ENCODE measurements at regions not wholly inside any gene's neighbourhood (a gene's known extent, or its start where the extent isn't known, plus 50 kb on each side); places are given as distances from the start of the nearest gene placed in this dataset.
"Not testable (repeated sequence)": the region's sequence is repeated elsewhere in the genome, so short reads cannot be mapped to it uniquely, and the experiment has no call there.

DNA sequence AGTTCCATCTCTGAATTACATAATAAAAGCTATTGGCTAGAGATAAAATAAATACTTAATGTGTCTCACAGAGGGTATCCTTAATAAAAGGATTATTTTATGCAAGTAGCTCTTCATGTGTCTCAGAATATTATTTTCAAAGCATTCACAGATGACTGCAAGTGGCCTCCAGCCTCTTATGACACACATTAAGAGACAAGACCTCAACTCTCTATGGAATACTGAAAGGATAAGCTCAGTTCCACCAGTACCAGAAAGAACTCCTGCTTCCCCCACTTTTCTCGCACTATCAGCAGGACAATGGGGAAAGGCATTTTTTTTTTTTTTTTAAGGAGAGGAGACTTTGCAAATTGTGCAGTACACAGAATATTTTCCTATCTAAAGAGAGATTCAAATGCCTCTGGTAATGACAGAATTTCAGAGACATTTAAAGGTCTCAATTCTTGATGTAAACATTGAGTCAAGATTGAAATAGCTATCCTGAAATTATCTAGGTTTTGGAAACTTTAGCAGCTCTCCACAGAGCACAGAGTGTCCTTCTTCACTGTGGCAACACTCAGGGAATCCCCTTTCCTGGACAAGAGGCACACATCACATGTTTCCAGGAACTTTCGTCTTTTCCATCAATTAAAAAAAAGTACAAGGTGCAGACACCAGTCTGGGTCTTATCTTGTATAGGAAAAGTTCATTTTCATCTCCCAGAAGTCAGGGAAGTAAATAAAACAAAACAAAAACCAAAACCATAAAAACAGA, 122.0 kb upstream of the ANK3 start:
- no peak for DNase-seq

DNA sequence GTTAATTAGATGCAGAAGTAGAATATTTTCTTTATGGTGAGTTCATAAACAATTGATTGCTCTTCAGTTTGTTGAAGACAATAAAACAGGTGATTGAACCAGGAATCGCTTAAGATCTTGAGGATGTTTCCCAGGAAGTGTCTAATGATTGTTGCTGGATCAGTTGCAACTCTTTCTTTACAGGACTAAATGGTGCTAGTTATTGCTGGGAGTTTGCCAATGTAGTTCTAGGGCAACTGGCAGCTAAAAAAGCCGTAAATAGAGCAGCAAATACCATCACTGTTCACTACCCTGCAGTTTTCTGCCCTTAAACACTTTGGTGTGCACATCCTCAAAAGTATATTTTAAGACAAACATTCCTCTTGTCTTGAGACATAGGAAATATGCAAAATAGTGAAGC, 119.2 kb upstream of the ANK3 start:
- DNase-seq = peak in 1 of 2 experiments; percentile 11

DNA sequence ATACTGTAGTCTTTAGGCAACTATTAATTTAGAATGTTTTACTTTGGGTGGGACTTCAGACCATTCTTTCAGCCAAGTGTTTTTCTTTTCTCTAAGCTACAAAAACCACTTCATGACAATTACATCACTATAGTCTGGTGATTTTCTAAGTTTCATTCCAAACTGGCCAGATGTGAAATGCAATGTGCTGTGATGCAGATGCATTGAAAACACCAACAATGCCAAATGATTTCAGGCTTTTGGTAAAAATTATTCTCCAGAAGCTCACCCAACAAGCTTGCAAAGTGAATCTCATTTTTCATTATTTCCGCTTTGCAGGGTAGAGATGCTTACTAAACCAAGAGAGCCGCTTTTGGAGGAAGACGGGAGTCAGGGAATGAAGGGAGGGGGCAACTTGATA, 118.4 kb upstream of the ANK3 start:
- DNase-seq = no peak

DNA sequence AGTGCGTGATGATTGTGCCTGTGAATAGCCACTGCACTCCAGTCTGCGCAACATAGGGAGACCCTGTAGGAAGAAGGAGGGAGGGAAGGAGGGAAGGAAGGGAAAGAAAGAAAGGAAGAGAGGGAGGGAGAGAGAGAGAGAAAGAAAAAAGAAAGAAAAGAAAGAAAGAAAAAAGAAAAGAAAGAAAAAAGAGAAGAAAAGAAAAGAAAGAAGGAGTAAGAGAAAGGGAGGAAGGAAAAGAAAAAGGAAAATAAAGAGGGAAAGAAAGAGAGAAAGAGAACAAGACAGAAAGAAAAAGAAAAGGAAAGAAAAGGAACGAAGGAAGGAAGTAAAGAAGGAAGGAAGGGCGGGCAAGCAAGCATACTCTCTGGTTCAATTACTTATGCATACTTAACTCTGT, 112.9 kb upstream of the ANK3 start:
- no peak for DNase-seq

DNA sequence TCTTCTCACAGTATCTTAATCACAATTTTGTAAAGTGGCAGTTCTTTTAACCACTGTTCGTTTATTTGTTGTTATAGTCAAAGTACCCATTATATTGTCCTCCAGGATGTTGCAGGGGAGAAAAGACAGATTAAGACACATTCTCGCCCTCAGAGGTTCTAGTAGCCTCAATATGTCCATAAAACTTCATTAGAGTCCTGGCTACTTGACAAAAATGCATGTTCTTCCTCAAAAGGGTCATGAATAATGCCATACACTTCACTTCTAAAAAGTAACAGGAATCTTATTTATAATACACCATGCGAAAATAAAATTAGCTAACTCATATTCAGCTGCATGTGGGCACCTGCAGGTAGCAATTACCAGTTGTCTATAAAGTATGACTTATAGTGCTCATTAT, 109.3 kb upstream of the ANK3 start:
- DNase-seq = no peak

DNA sequence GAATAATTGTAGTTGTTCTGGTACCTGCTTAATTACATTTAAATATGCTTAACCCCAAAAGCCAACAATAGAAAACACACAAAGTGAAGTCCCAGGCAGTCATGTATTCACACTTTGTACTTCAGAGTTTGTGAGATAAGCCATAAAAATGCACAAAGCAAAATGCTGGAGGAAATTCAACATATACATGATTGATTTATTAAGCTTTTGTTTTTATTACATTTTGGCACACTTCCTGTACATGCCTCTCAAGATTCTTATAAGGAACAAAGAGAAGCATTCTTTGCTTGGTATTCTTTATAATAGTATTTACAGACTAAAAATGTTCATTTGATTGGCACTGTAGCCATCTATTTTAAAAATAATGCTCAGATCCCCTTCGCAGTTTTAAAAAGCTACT, 107.7 kb upstream of the ANK3 start:
- DNase-seq = no peak

DNA sequence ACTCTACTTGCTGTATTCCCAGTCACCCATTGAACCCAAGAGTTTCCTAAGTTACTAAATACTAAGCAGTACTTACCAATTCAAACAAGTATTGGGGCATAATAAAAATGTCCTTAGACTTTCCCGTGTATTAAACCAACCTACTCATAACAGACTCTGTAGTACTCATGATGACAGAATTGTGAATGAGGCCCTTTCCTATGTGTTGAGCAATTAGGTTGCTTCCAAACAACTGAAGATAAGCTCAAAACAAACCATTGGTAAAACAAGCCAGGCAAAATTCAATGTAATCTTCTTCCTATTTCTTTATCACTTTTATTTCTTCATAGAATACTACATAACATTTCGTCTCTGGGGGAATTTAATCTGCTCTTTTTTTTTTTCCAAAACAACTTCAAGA, 106.5 kb upstream of the ANK3 start:
- no peak for DNase-seq

DNA sequence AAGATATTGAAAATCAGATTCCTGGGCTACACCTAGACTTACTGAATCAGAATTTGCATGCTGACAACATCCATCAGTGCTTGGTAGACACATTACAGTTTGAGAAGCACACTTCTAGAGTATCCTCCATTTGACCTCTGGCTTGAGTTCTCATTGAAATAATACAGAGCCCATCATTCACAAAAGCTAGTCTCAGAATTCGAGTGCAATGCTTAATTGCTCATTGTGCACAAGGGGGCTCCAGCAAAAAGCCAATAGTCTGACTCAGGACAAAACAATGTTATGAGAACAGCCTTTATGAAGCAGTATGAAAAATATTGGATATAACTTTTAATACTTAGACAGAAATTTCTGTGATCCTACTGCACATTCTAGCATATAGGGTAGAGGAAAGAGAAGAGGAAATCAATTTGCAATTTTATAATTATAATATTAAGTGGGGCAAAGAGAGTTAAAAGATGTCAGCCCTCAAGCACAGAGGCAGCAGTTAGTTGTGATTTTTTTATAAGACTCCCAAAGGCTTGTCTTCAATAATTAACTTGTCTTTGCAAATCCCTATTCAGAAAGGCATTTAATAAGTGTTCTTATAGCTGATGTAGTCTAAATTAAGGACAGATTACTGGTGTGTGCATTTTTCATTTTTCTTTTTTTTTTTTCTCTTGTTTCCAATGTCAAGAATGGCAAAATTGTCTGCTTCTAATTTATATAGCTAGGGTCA, 105.8 kb upstream of the ANK3 start:
- DNase-seq = no peak

DNA sequence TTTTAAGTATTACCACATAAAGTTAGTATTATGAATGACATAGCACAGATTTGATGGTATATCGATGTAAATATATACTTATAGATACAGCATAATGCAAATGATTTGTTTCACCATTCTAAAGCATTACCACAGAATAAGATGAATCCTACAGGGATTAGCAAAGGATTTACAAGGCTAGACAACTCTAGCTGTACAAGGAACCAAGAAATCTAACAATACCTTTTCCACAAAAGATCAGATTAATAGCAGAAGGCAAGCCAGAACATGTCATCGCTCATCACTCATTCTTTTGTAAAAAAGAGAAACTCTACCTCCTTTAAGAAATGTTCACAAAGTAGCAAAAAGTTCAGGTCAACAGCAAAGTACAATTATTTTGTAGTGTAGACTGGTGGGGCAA, 105.1 kb upstream of the ANK3 start:
- no peak for DNase-seq

DNA sequence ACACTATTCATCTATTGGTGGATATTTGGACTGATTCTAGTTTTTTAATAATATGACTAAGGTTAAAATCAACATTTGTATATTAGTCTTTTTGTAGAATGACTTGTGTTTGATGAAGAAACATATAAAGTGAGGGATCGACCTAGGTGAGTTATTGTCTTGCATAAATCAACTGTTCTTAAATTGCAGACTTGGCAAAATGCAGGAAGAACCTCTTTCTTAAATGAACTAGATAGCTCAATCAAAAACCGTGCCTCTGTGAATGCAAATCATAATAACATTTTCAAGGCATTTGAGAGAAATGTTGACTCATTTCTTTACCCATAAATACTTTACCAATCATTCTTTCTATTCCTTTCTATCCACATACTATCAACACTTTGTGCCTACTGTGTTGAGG, 101.5 kb upstream of the ANK3 start:
- DNase-seq = no peak

DNA sequence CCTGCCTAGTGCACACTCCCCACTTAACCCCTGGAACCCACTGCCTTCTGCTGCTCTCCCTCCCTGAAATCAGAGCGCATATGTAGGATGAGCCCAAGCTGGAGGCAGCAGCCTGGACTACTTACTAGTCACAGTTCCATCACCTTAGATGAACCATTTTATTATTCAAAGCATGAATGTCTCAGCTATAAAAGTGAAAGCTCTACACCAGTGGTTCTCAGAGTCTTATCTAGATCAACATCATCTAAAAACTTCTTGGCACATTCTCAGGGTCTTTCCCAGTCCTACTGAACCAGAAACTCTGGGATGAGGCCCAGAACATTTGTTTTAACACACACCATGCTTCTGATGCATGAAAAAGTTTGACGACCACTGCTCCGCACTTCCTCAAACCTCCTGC, 100.3 kb upstream of the ANK3 start:
- no peak for DNase-seq

DNA sequence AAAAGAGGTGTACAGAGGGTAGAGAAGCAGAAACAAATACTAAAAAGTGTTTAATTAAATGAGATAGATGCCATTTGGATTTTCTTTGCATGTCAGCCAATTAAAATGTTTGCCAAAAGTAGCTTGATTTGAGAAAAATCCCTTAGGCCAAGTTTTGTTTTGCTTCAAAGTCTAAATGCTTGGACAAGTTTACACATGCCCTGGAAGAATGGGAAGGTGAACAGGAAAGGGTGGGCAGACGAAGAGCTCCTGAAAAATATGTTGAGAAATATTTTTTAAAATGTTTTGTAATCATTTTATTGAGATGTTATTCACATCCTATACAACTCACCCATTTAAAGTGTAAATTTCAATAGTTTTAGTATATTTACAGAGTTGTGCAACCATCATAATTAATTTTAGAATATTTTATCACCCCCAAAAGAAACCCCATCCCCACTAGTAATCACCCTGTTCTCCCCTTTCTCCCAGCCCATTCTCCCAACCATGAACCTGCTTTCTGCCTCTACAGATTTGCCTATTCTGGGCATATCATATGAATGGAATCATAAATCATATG, 98.5 kb upstream of the ANK3 start:
- DNase-seq = no peak

DNA sequence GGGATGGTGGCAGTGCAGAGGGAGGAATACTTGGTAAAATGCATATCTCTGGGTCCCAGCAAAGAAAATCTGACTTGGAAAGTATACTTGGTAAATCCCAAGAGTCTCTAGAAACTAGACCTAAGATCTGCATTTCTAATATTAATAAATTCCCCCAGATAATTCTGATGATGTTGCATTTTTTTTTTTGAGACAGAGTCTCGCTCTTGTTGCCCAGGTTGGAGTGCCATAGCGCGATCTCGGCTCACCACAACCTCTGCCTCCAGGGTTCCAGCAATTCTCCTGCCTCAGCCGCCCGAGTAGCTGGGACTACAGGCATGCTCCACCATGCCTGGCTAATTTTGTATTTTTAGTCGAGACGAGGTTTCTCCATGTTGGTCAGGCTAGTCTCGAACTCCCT, 97.9 kb upstream of the ANK3 start:
- no peak for DNase-seq

DNA sequence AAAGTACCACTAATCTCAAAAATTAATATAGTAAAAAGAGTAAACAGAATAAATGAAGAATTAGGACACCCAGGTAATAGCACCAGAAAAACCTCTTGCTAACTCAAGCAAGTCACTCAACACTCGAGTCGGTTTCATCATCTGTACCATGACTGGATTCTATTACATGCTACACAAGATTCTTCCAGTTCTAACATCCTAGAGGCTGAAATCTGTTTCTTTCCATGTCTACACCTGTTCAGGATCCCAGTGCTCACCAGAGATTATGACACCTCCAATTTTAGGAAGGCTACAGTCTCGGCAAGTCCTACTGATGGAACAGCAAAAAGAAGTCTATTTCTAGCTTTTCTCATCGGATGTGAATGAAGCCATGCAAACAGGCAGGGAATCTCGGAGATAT, 95.3 kb upstream of the ANK3 start:
- DNase-seq = no peak

DNA sequence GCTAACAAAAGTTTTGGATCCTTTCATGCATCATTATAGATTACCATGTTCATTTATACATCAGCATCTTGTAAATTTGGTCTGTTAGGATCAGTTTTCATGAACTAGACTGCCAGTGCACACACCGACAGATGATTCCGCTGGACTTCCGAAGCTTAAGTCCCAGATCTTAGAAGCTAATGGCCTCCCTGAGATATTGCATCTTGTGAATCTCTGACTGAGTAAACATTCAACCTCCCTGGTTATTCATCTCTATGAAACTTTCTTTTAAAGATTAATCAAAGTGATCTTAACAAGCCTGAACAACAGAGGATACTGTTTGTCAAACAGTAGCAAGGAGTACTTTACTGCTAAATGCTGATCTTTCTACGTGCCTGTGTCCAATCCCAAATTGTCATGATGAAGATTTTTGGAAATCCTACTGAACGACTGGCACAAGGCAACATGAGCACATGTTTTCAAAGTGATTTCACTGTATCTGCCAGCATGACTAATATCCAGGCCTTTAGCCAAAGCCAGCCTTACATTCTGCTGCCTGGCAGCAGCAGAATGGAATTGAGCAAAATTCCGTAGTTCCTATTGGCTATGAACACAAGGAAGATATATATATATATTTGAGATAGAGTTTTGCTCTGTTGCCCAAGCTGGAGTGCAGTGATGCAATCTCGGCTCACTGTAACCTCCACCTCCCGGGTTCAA, 91.3 kb upstream of the ANK3 start:
- DNase-seq = no peak

DNA sequence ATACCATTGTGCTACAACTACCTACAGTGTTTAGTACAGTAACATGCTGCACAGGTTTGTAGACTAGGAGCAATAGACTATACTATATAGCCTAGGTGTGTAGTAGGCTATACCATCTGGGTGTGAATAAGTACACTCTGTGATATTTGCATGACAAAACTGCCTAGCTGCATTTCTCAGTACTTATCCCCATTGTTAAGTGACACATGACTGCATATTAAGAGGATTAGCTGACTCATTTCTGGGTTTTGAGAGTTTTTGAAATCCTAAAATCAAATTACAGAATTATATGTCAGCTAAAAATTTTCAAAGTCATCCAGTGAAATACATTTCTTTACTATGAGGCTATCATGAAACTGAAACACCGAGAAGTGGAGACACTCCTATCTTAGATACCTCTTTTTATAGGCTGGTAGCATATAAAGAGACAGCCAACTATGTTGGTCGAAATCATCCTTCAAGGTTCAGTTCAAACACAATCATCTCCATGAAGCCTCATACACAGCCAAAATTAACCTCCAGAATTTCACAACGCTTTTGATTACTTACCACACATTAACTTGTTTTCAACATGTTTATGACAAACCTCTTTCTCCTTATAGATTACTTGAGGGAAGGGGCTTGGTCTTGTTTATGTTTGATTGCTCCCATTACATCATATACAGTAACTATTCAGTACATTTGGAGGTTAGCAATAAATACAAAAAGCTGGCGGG, 89.8 kb upstream of the ANK3 start:
- DNase-seq = no peak

DNA sequence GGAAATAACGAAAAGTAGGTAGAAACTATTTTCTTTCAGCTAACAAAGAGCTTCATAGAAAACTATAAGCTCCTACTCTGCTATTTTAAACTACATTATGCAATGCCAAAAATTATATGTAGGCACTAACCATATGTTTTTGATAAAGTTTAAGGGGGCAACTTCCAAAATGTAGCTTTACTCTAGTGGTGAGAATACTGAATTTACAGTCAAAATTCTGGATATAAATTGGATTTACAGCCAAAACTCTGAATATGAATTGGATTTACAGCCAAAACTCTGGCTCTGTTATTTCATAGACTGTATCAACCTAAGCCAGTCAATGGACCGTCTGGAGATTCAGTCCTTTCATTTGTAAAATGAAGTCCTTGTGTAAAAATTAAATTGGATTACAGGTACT, 86.8 kb upstream of the ANK3 start:
- no peak for DNase-seq

DNA sequence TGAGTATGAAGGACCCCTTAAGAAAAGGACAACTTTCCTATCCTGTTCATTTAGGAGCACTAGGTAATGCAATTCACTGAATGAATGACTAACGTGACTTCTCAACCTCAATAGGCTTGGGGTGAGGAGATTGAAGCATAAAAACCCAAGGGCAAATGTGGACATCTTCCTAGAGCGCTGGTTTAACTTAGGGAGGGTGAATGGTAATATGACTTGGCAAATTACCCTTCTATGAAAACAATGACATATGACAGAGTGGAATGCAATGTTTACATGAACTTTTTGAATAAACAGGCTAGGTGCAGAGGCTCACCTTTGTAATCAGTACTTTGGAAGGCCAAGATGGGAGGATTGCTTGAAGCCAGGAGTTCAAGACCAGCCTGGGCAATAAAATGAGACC, 83.9 kb upstream of the ANK3 start:
- DNase-seq = no peak

DNA sequence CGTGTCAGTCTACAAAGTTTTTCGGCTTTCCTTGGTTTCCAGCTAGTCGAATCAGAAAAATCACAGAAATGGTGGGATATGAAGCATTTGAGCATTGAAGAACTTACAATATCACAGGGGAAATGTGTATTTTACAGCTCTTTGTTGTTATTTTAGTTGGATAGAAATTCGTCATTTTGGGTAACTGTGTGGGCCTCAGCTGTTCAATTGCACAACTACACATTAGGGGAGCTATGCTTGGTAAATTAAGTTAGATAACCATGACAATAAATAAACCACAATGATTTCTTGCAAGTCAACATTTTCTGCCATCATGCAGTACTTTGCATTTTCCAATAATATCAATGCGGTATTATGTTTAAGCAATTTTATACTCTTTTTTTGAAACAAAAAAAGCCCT, 80.4 kb upstream of the ANK3 start:
- no peak for DNase-seq

DNA sequence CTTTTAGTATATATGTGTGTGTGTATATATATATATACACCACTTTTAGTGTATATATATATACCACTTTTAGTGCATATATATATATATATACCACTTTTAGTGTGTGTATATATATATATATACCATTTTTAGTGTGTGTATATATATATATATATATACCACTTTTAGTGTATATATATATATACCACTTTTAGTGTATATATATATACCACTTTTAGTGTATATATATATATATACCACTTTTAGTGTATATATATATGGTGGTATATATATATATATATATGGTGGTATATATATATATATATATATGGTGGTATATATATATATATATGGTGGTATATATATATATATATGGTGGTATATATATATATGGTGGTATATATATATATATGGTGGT, 79.5 kb upstream of the ANK3 start:
- DNase-seq = not testable (repeated sequence)

DNA sequence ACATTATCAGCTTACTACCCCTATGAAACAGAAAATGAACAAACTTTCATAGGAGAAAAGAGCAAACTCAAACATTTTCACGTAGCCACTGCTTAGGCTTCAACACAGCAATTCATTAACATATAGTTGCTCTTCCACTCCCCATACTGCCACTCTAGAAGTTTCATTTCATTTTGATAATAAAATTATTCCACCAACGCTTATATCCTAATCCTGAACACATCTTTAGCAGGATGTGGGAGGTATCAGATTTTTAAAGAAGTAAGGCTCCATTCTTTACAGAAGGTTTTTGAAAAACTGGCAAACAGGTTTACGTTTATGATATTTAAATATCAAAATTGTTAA, 77.5 kb upstream of the ANK3 start:
- no peak for DNase-seq

DNA sequence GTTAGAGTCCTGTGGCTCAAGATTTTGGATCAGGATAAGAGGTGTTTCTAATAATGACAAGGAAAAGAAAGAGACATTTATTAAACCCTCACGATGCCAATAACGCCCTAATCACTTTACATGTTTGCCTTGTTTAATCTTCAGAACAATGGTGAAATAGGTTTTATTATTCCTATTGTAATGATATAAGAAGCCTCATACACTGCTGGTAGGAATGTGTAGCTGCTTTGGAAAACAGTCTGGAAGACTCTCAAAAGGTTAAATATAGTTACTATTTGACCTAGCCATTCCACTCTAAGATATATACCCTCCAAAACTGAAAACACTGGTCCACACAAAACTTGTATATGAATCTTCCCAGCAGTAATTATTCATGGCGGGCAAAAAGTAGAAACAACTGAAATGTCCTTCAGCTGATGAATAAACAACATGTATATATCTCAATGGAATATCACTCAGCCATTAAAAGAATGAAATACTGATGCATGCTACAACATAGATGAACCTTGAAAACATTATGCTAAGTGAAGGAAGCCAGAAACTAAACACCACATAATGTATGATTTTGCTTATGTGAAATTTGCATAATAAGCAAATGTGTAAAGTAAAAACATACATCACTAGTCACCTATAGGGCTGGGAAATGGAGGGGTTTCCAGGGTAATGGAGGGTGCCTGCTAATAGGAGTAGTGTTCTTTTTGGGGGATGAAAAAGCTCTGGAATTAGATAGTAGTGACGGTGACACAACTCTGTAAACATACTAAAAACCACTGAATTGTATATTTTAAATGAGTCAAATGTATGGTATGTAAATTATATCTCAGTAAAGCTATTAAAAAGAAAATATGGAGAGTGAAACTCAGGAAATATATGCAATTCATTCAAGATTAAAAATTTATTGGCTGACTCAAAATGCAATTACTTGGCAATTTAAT, 76.9 kb upstream of the ANK3 start:
- no peak for DNase-seq
